GM12873 (cell line): ENCODE measurements at regions not wholly inside any gene's neighbourhood (a gene's known extent, or its start where the extent isn't known, plus 50 kb on each side); places are given as distances from the start of the nearest gene placed in this dataset.

Source experiments
- CTCF ChIP-seq: IDR thresholded peaks from 2 replicates; pipeline ENCODE4 v1.5.1; 2012; ENCODE audit warnings: low read depth, mild to moderate bottlenecking, moderate library complexity, low read length, control low read depth; ENCODE audit not compliant: insufficient read depth; ENCODE audit errors: missing control alignments

DNA sequence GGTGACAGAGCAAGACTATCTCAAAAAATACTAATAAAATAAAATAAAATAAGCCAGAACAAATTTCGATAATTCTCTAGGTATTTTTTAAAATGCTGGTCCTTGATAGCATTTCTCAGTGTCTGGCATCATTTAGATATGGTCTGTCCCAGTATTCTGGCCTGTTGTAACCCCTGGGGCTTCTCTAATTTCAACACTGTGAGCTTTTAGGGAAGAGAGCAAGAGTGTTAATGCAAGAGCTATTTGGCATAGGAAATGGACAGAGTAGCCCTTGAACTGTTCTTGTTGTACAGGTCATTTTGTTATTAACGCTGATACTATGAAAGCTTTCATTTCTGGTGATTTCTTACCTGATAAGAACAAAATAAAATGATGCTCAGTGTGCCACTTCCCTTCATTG is 112.2 kb upstream of the ZNF608 start:
- TF ChIP-seq CTCF: no peak

DNA sequence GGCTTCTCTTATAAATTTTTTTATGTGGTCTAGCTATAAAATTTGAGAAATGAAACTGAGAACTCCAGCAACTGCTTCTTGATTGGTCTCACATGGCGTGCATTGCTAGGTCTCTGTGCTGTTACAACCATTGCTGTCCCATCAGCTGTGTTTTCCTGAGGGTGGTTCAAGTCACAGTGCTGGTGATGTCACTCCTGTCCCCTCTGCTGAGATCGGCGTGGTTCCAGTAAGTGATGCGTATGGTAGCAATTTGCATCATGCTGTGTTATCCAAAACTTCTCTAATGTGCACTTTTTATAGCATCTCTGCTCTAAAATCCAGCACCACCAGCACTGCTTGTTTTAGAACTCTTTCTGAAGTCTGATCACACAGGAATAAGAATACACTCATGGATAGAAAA is 112.6 kb upstream of the ZNF608 start:
- no peak for TF ChIP-seq CTCF

DNA sequence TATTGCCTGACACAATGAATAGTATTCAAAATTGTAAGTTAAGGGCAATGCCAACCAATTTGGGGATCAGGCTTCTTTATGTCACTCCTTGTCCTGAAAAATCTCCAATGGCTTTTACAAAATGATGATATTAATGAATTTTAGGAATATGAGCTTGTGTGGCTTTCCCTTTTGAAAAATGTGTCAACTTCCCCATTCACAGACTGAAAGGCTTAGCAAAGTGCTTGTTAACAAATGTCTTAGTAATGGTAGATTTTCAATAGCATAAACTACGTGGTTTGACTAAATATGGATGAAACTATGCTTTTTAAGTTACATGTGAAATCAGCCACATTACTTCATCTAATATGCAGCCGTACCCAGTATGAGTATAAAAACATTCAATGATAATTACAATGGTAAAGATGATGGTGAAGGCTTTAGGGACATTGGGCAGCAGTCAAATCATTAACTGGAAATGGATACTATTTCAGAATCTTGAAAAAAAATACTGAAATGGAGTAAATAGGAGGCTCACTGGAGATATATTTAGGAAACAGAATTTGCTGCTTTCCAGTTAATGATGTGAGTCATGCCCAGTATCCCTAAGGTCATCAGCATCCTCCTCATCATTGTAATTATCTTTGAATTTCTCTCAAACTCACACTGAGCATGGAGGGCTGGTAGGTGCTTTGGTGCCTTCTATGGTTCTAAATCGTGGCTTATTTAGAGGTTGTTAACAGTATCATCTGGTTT is 113.3 kb upstream of the ZNF608 start:
- TF ChIP-seq CTCF: no peak

DNA sequence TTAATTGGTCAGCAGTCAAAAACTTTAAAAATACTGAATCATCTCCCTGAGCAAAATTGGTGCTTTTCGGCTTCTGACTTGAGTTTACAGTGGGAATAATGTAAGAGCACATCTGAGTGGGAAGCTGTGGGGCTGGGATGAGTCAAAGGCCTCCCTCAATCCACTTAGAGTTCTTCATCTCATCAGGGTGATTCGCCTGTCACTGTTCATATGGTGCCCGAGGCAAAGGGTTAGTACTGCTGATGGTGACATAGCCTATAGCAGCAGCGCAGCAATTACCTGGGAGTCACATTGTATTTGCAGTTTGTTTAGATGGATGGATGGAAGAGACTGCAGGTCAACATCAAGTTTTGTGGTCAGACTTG is 113.8 kb upstream of the ZNF608 start:
- TF ChIP-seq CTCF: no peak

DNA sequence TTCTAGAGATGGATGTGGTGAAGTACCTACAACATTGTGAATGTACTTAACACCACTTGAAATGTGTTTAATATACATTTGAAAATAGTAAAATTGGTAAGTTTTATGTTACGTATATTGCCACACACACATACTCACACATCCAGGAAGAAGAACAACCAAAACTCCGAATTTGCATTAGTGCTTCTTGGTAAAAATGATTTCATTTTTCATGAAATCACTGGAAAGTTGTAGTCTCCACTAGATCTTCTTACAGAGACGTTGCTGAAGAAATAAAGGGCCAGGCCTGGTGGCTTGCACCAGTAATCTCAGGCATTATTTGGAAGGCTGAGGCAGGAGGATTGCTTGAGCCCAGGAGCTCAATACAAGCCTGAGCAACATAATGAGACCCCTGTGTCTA is 118.6 kb upstream of the ZNF608 start:
- TF ChIP-seq CTCF: no peak

- TF ChIP-seq CTCF: no peak
Measured at GRCh38 chr5:124865603-124866354, 119.3 kb upstream of the ZNF608 start.

GRCh38 chr5:124866355-124867136 is 120.1 kb upstream of the ZNF608 start:
- TF ChIP-seq CTCF: no peak
